IPS-NIHi7 (cell line): ENCODE measurements at regions not wholly inside any gene's neighbourhood (a gene's known extent, or its start where the extent isn't known, plus 50 kb on each side); places are given as distances from the start of the nearest gene placed in this dataset.
A peak's percentile ranks its signal among the peaks of the same experiment; 100 is the strongest.
"Not testable (repeated sequence)": the region's sequence is repeated elsewhere in the genome, so short reads cannot be mapped to it uniquely, and the experiment has no call there.

Source experiments
- DNase-seq: peaks from one replicate; pipeline ENCODE4 v3.0.0; 2012; ENCODE audit warnings: mixed read lengths; ENCODE audit errors: extremely low spot score

GRCh38 chr2:234861841-234862735 is 89.7 kb upstream of the SH3BP4 start:
- no peak for DNase-seq

DNA sequence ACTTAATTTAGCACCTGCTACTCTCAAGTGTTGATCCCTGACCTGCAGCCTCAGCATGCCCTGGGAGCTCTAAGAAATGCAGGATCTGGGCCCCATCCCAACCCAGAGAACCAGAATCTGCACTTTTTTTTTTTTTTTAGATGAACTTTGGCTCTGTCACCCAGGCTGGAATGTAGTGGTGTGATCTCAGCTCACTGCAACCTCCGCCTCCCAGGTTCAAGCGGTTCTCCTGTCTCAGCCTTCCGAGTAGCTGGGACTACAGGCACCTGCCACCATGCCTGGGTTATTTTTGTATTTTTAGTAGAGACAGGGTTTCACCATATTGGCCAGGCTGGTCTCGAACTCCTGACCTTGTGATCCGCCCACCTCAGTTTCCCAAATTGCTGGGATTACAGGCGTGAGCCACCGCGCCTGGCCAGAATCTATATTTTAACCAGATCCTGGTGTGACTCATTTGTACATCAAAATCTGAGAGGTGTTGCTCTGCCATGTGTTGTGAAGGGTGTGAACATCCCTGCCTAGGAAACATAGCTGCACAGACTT is 92.4 kb upstream of the SH3BP4 start:
- DNase-seq: not testable (repeated sequence)

GRCh38 chr2:234858790-234859329 is 93.0 kb upstream of the SH3BP4 start:
- DNase-seq: no peak

GRCh38 chr2:234858145-234858544 is 93.7 kb upstream of the SH3BP4 start:
- peak; percentile 43 for DNase-seq

GRCh38 chr2:234853729-234854128 is 98.1 kb upstream of the SH3BP4 start:
- no peak for DNase-seq

- DNase-seq: no peak
Observed at GRCh38 chr2:234852941-234853340, 98.9 kb upstream of the SH3BP4 start.

- no peak for DNase-seq
Observed at GRCh38 chr2:234852035-234852434, 99.8 kb upstream of the SH3BP4 start.

- DNase-seq: no peak
Observed at GRCh38 chr2:234851451-234851850, 100.4 kb upstream of the SH3BP4 start.

GRCh38 chr2:234850818-234851217 is 101.0 kb upstream of the SH3BP4 start:
- DNase-seq: no peak

GRCh38 chr2:234849678-234850077 is 102.1 kb upstream of the SH3BP4 start:
- DNase-seq: no peak

DNA sequence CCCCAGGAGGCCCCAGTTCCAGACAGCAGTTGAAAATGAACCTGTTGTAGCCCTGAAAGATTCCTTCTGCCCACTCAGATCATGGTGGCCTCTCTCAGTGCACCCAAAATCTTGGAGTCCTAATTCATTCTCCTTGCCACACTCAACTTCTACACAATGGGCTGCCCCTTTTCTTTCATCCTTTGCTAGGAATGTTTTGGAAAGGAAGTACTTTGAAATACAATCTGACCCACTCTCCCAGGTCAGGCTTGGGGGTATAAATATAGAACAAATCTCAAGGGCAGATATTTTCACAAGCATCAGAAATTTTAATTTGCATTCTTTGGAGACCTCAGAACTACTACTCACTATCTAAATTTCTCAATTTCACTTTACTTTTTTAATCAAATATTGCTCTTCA is 103.2 kb upstream of the SH3BP4 start:
- no peak for DNase-seq

DNA sequence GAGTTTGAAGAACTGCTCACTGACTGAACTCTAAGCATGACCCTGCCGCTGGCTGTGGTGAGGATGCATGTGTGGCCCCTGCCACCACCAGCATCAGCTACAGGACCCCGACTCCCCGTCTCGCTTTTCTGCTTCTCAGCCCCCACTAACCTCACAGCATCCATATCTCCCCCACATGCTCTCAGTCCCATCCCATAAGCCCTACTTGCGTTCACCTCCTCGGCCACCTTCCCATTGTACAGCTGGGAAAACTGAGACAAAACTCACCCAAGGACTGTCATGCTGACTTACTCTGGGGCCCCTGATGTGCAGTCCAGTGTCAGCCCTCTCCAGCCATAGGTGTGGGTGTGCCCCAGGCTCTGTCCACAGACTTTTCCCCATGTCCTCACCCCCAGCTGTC is 104.2 kb upstream of the SH3BP4 start:
- no peak for DNase-seq

DNA sequence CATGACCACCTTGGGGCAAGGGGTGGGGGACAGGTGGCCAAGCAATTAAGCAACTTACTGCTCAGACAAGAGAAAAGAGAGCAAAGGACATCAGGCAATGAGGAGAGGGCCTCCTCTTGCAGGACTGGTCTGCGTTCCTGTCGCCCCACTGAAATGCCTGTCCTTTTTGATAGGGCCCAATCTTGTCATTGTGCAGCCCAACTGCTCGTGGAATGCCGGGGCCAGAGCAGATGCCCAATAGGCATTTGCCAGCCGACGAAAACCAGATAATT is 104.5 kb upstream of the SH3BP4 start:
- no peak for DNase-seq

GRCh38 chr2:234846599-234847363 is 105.0 kb upstream of the SH3BP4 start:
- DNase-seq: no peak

- no peak for DNase-seq
Observed at GRCh38 chr2:234845602-234846590, 105.9 kb upstream of the SH3BP4 start.

DNA sequence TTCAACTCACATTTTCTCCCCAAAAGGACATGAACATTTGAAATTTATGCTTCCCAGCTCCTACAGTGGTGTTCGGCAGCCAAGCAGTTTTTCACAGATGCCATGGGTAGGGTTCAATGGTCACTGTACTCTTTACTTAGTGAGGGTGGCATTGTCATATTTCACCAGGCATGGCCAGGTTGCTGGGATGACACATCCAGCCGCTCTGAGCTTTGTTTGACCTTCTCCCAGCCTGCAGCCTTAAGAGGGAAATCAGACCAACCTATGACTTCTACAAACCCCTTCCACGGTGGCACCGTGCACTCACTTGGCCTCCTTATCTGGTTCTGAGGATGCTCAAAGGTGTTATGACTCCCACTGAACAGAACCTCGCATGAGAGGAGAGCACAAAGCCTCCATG is 108.4 kb upstream of the SH3BP4 start:
- DNase-seq: no peak

- DNase-seq: no peak
Observed at GRCh38 chr2:234842753-234843152, 109.1 kb upstream of the SH3BP4 start.

DNA sequence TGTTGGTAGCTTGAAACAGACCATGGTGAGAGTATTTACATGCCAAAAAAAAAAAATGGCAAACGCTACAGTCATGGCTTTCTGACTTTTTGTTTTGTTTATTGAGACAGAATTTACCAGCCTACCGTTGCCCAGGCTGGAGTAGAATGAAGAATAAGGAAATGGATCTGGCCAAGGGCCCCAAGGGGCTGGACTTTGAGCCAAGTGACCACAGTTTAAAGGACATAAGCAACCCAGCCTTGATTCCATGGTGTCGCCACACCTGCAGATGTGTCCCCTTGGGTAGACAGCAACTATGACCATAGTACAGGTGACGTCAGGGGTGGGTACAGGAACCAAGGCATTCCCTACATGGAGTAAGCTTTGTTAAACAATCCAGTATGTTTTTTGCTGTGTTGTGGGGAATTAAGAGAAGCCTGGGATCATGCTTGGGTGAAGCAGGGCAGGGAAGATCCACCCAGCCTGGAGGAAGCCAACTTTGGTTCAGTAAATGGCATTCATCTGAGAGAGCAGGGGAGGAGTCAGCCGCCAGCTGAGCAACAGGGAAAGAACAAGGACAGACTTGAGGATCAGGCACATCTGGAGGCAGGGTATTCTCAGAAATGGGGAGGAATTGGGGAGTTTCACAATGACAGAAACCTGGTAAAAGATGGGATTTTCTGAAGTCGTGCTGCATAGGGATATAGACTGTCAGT is 110.3 kb upstream of the SH3BP4 start:
- DNase-seq: no peak

DNA sequence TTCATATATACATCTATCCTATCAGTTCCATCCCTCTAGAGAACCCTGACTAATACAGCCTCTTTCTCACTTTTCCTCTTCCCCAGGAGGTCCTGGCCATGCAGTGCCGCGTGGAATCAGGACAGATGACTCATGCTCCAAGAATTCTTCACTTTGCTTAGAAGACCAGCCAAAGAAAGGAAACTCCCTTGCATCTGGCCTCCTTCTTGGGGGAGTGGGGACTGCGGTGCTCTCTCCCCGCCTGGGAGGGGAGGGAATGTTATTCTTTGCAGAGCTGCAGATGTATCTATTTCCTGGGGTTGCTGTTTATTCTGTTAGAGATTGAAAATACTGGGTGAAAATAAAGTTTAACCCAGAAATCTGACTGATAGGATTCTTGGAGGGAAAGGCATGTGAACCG is 111.5 kb upstream of the SH3BP4 start:
- peak; percentile 73 for DNase-seq

- DNase-seq: no peak
Observed at GRCh38 chr2:234839285-234839684, 112.5 kb upstream of the SH3BP4 start.

DNA sequence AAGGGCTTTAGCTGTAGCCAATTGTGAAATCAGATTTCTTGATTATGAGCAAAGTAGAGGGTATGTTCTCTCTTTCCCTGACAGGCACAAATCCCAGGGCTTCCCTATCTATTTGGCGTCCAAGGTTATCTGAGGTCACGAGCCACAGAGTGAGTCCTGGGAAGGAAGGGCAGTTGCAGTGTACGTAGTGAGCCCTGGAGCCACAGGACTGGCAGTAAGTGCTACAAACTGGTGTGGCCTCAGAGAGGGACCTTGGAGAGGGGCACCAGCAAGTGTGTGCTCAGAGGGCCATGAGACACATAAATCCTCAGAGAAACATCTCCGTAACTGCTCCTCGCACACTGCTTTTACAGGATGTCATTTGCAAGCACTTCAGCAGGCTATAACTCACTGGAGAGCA is 115.5 kb upstream of the SH3BP4 start:
- DNase-seq: no peak
